ENCODE measurements at regions not wholly inside any gene's neighbourhood (a gene's known extent, or its start where the extent isn't known, plus 50 kb on each side); places are given as distances from the start of the nearest gene placed in this dataset.

DNA sequence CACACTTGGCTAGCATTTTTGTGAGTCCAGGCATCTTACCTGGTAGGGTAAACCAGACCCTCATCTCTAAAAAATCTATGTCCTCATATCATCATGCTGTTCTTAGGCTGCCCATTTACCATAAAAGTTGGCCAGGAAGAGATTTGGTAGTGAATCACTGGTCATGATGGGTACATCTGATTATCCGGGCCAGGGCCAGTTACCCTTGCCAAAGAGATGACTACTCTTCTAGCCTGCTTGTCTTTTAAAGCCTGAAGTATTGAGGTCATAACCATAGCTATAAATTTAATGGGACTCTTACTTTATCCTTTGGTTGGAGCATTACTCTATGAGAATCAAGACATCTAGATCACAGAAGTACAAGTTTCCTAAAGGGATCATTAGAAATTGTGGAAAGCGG is 276.8 kb downstream of the TENT5A start:
- no peak for DNase-seq (ENCODE audit: low read depth in 2 of 2)

DNA sequence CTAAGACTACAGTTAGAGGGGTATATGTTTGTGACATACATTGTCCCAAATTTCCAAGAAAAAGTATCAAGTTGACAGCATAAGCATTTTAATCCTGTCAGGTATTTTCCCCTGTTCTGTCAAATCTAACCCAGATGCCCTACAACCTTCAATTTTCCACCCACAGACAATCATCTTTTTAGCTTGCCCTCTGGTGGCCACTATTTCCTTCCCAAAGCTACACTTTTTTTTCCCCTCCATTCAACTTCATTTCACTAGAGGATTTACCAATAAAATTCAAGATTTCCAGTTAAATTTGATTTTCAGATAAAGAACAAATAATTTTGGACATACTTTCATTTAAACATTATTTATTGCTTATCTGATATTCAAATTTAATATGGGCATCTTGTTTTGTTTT is 286.6 kb downstream of the TENT5A start:
- no peak for DNase-seq (ENCODE audit: low read depth in 2 of 2)

DNA sequence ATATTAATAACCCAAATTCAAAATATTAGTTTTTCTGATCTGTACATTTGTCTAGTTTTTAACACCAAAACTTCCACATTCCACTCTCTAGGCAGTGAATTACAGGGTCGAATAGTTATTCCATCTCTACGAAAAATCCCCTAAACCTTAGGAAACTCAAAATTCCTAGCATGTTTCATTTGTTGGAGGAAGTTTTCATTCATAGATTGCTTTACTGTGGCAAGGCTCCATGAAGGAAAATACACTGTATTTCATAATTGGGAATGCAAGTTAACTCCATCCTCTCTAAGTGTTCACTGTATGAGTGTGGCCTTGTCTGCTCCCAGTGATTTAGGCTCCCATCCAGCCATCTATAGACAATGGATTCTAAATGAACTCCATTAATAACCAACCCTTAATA is 296.1 kb downstream of the TENT5A start:
- DNase-seq (ENCODE audit: low read depth in 2 of 2), result no peak

DNA sequence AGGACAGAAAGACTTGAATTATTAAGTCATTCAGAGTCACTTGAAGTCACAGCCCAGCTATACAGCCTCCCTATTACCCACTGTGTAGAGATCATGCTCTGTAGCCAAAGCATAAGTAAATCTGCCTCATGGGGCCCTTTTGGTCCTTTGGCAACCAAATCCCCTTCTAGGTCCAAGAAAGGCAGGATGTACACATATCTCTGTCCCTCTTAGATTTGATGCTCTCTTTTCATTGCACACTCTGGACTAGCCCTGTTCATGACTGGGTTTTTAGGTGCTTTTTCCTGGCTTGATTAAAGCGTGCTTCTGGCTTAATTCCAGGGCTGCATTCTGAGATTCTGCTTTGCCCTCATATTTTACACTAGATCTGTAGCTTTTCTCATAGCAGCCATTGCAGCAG is 296.8 kb downstream of the TENT5A start:
- DNase-seq (ENCODE audit: low read depth in 2 of 2), result no peak

DNA sequence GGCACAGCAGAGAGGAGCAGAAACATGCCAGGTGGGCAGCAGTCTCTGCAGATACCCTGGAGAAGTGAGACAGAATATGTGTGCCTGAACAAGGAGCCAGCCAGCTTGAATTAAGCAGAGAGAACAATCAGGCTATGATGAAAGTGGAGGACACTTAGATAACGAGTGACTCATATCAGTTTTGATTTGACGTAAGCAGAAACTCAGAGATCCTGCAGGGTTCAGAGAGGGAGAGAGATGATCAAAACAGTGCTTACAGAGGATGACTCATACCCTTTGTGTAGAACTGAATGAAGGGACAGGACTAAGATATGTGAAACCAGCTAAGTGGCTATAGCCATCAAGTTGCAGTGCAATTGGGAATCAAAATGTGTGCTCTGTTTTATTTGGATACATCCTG is 300.7 kb downstream of the TENT5A start:
- DNase-seq (ENCODE audit: low read depth in 2 of 2), result no peak

DNA sequence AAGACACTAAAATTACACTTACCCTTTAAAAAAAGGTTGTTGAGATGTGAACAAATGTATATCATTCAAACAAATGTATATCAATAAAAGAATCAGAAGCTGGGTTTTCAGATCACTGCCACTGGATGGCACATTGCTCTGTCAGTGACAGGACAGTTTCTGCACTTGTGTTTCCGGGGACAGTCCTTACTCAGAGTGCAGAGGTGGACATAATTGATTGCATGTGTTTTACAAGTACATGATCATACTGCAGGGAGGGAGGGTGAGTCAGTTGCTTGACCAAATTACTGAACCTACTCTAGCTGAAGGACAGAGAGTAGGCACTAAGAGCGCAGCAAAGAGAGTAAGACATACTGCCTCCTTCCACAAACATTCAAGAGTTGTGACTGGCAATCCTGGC is 302.3 kb downstream of the TENT5A start:
- DNase-seq (ENCODE audit: low read depth in 2 of 2), result no peak

DNA sequence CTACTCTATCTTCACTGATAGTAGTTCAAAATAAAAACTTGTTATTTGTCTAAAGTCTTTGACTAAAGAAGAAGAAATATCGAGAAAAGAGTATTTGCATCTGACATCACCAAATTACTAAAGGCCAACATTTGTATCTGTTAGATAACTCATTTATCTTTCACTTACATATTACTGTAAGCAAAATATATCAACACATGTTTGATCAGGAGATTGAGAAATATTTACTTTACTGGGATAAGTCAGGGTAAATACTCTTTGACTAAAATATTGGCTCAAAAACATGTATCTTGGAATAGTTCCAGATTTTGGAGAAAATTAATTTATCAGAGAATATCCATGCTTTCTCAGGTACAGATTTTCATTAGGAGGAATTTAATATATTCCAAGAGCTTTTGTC is 306.0 kb downstream of the TENT5A start:
- no peak for DNase-seq (ENCODE audit: low read depth in 2 of 2)

DNA sequence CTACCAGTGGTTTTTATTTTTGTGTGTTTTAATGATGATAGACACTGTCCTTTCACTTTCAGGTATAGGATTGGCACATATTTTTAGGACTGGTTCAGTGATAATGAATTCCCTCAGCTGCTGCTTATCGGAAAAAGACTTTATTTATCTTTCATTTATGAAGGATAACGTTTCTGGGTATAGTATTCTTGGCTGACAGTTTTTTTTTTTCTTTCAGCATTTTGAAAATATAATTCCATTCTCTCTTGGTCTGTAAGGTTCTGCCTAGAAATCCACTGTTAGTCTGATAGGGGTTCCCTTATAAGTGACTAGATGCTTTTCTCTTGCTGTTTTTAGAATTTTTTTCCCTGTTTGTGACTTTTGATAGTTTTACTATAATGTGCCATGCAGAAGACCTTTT is 313.1 kb downstream of the TENT5A start:
- no peak for DNase-seq (ENCODE audit: low read depth in 2 of 2)

DNA sequence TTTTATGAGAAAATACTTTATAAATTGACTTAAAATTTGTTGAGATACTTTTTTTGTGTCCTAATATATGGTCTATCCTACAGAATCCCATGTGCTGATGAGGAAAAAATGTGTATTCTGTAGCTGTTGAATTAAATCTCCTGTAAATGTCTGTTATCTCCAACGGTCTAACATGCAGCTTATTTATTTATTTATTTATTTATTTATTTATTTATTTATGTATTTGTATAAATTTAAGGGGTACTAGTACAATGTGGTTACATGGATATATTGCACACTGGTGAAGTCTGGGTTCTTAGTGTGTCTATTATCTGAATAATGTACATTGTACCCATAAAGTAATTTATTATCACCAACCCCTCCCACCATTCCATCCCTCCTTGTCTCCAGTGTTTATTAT is 315.5 kb downstream of the TENT5A start:
- DNase-seq (ENCODE audit: low read depth in 2 of 2), result no peak

DNA sequence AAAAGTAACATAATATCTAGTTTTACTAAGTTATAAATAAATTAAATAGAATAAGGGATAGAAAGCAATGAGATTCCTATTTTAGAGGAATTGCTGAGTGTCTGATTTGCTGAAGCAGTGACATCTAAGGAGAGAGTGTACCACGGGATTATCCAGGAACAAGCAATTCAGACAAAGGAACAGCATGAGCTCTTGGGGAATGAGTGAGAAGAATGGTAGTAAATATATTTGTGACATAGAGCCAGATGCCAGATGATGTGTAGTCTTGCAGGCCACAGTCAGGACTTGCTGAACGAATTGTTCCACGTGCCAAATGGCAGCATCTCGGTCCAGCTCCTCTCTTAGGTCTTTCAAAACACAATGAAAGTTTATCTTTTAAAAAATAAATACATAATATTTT is 339.2 kb downstream of the TENT5A start:
- no peak for DNase-seq (ENCODE audit: low read depth in 2 of 2)

DNA sequence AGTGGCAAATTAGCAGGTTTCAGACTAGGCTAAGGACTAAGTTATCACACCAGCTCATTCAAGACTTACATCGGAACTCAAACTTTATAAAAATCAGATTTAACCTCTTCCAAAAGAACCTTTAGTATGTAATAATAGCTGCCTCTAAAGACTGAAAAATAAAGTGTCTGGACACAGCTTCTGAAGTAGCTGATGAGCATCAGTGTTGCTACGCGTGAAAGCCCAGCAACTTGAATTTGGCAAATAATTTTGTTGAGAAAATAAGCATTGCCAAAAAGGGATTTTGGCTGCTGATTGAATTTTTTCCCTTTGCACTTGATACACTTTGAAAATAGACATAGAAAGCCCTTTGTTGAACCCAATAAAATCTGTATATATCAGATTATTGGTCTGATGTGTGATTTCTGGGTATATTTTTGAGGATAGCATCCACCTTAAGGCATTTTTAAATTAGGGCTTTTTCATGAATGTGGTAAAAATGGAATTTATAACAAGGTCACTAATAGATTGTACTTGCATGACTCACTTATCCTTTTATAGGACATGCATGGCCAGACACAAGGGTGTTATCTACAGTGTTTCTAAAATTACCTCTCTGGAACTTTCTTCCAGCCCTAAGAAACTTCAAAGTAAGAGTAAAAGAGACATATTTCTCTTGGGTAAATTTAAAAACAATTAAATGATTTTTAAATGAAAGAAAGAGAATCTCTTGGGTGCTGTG is 350.4 kb downstream of the TENT5A start:
- DNase-seq (ENCODE audit: low read depth in 2 of 2), result no peak

DNA sequence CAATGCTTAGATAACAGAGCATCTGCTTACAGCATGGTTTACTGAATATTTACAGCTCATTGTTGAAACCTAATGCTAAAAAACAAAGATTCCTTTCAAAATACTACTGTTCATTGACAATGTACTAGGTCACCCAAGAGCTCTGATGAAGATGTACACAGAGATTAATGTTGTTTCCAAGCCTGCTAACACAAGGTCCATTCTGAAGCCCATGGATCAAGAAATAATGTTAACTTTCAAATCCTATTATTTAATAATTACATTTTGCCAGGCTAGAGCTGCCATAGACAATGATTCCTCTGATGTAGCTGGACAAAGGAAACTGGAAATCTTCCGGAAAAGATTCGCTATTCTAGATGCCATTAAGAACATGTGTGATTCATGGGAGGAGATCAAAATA is 355.6 kb downstream of the TENT5A start:
- no peak for DNase-seq (ENCODE audit: low read depth in 2 of 2)

DNA sequence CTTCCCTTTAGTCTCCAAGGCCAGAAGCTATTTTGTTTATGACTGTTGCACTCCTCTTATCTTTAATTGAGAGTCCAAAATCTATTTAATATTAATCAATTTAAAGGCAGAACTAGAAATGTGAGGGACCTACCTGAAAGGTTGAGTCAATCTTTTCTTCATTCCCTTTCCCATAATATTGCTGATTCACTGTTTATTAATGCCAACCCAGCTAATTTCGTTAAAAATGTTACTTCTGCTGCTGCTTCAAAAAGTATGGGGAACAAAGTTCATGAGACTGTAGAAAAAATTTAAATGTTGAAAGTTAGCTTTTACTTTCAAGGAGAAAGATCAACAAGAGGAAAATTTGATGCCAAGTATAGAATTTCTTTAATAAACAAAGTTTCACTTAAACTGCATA is 365.3 kb downstream of the TENT5A start:
- DNase-seq (ENCODE audit: low read depth in 2 of 2), result no peak

DNA sequence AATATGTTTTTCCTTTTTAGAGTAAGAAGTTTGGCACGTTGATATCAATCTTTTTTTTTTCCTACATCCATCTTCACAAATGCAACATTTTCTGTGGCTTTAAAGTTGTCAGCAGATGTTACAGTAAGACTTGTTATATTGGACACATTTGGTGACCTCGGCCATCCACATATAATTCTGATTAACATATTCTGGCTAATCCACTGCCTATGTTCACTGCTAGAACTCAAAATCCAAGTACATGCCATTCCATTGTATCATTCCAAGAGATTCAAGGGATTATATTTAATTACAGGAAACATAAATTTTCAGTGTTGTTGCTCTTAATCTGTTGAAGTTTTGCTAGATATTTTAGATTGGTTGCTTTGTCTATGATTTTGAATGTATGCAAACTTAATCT is 367.6 kb downstream of the TENT5A start:
- no peak for DNase-seq (ENCODE audit: low read depth in 2 of 2)

DNA sequence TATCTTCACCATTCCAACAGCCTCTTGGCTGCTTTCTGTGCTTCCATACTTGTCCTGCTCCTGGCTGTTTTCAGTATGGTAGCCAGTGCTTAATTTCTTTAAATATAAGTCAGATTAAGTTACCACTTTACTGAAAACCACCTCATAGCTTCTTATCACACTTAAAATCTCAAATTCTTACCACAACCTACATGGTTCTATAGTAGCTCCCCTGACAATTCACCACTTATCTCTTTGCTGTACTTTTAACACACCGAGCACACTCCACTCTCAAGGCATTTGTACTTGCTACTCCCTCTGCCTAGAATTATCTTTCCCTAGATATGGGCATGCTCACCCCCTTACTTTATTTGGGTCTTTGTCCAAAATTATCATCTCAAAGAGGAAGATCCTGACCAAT is 369.0 kb downstream of the TENT5A start:
- DNase-seq (ENCODE audit: low read depth in 2 of 2), result no peak

DNA sequence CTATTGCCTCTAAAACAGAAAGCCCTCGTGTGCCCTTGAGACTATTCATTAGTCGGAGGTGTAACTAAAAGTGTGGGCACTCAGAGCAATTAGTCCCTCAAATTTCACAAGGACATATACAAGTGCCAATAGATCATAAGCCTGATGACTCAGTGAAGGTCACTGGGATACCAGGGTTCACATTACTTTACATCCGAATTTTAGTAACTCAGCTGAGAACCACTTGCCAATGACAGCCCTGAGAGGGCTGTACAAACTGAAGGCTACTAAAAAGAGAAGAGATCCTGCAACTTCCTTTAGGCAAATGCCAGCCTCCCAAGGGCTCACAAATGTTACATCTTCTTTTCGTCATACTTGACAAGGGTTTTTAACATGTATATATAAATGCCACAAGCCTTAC is 369.6 kb downstream of the TENT5A start:
- no peak for DNase-seq (ENCODE audit: low read depth in 2 of 2)

DNA sequence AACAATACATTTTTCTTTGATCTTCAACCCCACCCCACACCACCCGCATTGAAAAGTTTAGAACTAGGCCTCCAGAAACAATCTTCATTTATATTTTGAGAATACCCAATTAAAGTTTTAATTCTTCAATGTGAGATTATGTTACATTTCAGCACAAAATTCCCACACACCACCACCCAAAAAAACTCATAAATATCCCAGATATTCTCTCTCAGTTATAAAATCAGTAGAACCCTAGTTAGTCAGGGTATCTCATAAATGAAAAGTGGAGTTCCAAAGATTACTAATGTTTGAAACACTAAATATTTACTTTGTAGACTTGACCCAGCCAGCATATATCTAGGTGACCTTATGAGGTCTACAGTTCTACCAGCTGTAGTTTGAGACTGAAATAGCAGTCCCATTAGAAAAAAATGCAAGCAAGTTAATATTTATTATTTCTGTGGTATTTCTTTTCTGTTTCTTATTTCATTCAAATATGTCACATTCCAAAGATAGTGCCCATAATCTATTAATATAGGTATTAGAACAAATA is 371.0 kb downstream of the TENT5A start:
- no peak for DNase-seq (ENCODE audit: low read depth in 2 of 2)

DNA sequence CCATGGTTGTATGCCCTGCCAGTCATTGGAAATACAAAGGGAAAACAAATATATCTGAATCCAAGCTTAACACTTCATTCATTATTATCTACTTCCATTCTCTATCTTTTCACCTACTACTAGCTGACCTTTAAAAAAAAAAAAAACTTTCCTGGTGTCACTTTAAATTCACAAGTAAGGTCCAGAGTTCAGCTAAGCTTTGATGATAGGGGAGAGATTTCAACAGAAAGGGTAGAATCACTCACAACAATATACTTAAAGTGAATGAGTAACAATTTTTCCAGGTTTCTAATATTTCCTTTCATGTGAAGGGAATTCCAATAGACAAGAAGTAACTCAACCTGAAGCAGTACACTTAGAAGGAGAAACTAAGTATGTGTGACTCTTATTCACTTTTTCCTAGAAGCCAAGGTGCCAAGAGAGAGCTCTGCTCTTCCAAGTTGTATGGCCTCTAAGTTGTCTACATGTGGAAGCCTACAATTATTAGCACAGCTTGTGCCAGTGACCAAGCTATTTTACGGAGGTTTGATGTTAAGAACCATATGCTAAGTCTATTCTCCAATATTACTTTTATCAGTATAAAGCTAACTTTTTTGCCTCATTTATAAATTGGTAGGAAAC is 371.7 kb downstream of the TENT5A start:
- no peak for DNase-seq (ENCODE audit: low read depth in 2 of 2)

DNA sequence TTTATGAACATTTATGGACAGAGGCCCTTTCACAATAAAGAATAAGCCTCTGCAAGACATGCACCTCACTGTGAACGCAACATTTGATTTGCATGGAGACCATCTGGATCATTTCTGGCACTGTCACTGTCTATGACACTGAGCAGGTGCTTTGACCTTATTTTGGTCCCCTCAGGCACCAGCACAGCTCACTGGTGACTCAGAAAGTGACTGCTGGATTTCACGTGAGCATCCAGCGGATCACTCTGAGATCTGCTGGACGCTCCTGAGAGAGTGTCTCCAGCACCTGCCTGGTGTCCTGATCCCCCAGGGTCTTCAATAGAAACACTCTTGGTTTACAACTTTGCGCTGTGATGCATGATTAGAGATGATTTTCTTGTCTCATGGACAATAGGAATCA is 375.7 kb downstream of the TENT5A start:
- no peak for DNase-seq (ENCODE audit: low read depth in 2 of 2)

DNA sequence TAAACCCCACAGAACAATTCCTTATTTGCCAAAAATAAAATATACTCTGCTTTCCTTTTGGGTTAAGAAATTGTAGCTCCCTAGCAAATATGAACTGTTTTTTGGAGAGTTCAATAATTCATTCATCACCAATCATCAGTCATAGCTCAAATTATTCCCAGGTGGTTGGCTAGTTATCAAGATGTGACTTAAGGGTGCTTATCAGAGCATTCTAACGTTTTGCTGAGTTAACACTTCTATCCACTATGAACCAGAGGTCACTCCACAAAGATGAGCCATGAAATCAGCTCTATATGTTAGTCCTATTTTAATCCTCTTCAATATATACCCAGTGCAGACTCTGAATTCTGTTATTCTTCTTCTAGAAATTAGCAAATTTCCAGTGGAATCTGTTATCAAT is 379.1 kb downstream of the TENT5A start:
- no peak for DNase-seq (ENCODE audit: low read depth in 2 of 2)

DNA sequence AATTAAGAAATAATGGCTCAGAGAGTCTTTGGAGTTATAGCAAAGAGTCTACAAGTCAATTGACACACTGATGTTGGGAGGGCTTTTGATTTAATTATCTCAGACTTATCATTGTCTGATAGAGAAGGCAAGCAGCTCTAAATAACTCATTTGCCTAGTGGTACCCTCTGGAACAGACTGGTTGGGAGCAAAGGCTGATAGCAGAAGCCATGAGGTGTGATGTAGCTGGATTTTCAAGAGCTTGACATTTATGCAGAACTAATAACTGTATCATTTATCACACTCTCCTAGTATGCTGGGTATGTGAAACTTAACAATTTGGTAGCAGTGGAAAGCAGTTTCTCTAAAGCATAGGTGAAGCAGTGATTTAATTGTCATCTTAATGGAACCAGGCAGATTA is 380.6 kb downstream of the TENT5A start:
- no peak for DNase-seq (ENCODE audit: low read depth in 2 of 2)

DNA sequence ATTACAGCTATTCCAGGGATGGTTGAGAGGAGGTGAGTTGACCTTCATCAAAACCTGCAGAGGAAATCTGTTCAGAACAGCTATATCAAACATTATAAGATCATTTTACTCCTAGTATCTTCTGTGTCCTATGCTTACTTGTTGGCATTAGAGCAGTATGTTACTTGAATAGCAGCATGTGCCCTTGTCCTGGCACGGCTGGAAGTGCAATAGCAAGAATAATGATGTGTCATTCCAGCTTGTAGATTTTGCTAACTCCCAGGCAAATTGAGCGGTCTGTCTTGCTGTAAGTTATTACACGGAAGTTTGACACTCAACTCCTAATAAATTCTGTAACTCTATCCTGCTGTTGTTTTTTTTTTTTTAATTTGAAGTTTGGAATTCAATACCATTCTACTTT is 385.5 kb downstream of the TENT5A start:
- DNase-seq (ENCODE audit: low read depth in 2 of 2), result no peak

DNA sequence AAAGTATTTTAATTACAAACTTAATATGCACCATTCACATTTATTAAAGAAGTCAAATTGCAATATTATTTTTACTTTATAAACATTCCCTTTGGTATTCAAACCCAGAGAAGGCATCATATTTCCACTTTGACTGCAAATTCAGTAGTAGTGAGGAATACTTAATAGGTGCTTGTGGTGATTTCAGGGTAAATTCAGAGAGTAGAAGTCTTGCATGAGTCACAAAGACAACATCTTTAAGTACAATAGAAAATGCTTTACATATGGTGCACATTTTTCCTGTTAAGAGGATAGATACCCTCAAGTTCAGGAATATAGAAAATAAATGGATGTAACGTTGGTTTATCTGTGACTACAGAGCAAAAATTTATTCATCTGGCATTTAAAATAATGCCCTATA is 390.2 kb downstream of the TENT5A start:
- no peak for DNase-seq (ENCODE audit: low read depth in 2 of 2)

DNA sequence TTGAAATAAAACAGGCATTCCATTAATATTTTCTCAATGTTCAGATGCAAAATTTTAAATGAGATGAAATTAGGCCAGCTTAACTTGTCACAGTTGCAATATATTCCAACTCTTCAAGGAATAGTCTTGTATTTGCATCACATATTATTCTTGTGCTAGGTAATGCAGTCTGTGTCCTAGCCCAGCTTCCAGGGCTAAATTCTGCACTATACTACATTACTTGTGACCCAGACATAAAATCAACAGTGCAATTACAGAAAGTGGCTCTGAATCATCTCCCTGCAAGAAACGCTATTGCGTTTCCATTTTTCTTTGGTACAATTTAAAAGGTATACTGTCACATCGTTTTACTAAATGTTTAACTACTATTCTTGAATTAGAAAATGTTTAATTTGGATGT is 399.2 kb downstream of the TENT5A start:
- no peak for DNase-seq (ENCODE audit: low read depth in 2 of 2)

Data from stimulated activated CD8-positive, alpha-beta memory T cell treated with anti-CD3 and anti-CD28 coated beads, Interleukin-7, amount 100 ng/mL, for 4 hours (primary cell).